GM13976 (cell line): ENCODE measurements at regions not wholly inside any gene's neighbourhood (a gene's known extent, or its start where the extent isn't known, plus 50 kb on each side); places are given as distances from the start of the nearest gene placed in this dataset.

Source experiments
- DNase-seq: peaks from one replicate; pipeline ENCODE4 v3.0.0; 2012; ENCODE audit warnings: low spot score
- in situ Hi-C: fragments of 300-500 bp; cut with MboI; formaldehyde crosslinking; loops from one replicate; pipeline ENCODE4 v1.12.0; 2022; ENCODE audit warnings: low sequenced_read_pairs, mixed read lengths, inconsistent platforms; ENCODE audit not compliant: unreplicated experiment
- TF ChIP-seq, protein P1 (sequence below): IDR thresholded peaks from 2 replicates; pipeline ENCODE4 v1.5.1; 2012; ENCODE audit warnings: borderline replicate concordance, mild to moderate bottlenecking; ENCODE audit not compliant: insufficient read depth; ENCODE audit errors: extremely low read depth, missing control alignments, control extremely low read depth

DNA sequence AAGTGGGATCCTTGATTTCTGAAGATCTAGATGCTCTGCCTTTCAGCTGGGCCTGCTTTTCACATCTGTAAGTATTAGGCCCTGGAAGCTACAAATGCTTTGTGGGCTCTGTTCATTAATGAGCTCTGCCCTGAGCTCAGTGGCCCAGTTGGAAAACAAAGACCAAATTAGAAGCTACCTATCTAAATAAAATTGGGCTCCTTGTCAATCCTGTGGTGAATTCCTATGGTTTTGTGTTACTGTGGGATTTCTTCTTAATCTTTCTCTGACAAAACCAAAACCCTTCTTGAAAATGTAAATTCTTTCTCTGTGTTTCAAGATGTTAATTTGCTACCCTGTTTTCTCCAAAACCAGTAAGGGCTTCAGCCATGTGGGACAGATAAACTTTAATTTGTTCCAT lies 219.0 kb upstream of the HS6ST1 start:
- TF ChIP-seq, protein P1, sequence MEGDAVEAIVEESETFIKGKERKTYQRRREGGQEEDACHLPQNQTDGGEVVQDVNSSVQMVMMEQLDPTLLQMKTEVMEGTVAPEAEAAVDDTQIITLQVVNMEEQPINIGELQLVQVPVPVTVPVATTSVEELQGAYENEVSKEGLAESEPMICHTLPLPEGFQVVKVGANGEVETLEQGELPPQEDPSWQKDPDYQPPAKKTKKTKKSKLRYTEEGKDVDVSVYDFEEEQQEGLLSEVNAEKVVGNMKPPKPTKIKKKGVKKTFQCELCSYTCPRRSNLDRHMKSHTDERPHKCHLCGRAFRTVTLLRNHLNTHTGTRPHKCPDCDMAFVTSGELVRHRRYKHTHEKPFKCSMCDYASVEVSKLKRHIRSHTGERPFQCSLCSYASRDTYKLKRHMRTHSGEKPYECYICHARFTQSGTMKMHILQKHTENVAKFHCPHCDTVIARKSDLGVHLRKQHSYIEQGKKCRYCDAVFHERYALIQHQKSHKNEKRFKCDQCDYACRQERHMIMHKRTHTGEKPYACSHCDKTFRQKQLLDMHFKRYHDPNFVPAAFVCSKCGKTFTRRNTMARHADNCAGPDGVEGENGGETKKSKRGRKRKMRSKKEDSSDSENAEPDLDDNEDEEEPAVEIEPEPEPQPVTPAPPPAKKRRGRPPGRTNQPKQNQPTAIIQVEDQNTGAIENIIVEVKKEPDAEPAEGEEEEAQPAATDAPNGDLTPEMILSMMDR, result no peak
- in situ Hi-C loops, result no loop called here

DNA sequence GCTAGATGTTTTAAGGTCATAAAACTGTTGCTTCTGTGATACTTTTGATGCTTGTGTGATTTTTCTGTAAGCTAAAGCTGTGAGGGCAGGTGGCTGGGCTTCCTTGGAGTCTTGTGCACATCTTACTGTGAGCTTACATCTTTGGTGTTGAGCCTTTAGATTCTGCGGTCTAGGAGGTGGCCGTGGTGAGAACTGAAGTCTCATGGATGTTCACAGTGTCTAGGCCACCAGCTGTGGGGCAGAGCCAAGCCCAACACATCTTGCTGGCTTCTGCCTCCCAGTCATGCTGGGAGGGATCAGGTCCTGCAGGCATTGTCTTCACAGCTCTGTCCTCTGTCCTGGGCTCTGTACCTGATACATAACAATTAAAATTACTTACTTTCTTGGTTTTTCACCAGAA lies 219.7 kb upstream of the HS6ST1 start:
- TF ChIP-seq, protein P1, result no peak
- in situ Hi-C loops, result no loop called here
- DNase-seq, result no peak

More for the DNA sequence above, 219.0 kb upstream of the HS6ST1 start:
- DNase-seq, result no peak

DNA sequence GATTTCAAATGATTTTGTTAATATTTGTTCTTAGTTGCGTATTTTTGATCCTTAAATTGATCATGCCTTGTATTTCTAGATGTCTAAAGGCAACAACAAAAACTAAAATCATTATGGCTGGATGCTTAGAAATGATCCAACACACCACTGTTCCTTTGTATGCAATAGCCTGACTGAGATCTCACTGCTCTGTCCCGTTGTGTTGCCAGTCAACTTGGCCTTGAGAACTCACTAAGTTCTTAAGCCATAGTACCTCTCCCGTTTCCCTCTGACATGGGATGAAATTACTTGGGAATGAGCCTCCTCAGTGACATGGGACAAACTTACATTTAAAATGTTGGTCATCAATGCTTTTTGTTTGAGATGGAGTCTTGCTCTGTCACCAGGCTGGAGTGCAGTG lies 222.0 kb upstream of the HS6ST1 start:
- DNase-seq, result no peak
- TF ChIP-seq, protein P1, result no peak
- in situ Hi-C loops, result no loop called here

DNA sequence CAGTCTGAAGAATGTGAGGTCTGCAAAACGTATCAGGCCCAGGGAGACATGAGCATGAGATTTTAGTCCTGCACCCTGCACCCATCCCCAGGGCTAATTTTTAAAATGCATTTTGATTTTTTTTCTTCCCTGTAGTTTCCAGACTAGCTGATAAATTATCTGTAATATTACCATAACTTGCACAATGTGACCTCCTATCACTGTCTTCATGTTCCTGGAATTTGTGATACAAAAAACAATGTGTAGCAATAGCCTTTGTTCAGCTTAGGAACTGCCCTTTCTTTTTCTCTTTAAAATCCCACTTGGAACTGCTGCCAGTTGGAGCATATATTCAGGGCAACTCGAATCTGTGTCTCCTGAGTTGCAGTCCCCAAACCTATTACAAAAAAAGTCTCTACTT lies 222.8 kb upstream of the HS6ST1 start:
- in situ Hi-C loops, result no loop called here
- DNase-seq, result no peak
- TF ChIP-seq, protein P1, result no peak

DNA sequence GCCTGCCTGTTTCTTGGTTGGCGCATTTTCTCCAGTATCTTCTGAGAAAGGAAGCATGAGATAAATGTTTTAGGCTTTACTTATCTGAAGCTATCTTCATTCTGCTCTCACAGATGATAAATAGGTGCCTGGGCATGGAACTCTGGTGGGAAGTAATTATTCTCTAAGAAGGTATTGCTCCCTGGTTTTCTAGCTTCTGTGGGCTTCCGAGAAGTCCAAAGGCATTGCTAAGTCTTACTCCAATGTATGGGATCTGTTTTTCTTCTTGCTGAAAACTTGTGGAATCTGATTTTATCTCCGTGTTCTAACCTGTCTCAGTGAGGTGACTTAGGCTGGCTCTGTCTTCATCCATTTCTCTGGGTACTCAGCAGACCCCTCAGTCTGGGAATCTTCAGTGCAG lies 224.4 kb upstream of the HS6ST1 start:
- DNase-seq, result no peak
- in situ Hi-C loops, result no loop called here
- TF ChIP-seq, protein P1, result no peak

DNA sequence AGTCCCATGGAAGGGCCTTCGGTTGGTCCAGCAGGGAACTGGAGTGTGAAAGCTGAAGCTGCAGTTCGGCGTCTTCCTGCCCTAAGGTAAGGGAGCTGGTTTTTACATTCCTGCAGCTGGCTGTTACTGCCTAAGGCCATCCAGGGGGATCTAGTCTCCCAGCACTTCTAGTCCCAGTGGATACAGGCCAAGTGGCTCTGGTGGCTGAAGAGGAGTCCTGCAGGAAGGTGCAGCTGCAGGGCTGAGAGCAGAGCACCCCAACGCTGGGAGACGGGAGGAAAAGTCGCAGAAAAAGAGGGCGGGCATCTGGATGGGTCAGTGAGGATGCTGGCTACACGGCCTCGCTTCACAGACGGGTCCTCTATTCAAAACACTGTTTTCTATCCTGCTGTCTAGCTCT lies 225.0 kb upstream of the HS6ST1 start:
- in situ Hi-C loops, result no loop called here
- TF ChIP-seq, protein P1, result no peak
- no peak for DNase-seq
